DOHH2 (cell line): ENCODE measurements at regions not wholly inside any gene's neighbourhood (a gene's known extent, or its start where the extent isn't known, plus 50 kb on each side); places are given as distances from the start of the nearest gene placed in this dataset.

Experiments used
- H3F3A ChIP-seq: fragments of 200-600 bp; sonication (generic), shearing (Covaris generic); 2 replicates; pipeline ENCODE4 v1.6.0; 2016; ENCODE audit warnings: antibody characterized with exemption, mild to moderate bottlenecking; ENCODE audit not compliant: control insufficient read depth, insufficient read depth
- H3K27ac ChIP-seq: fragments of 200-600 bp; sonication (generic); 2 replicates; pipeline ENCODE4 v1.5.1; 2014; ENCODE audit warnings: low read depth, mild to moderate bottlenecking, low read length, moderate library complexity
- H3K27me3 ChIP-seq: fragments of 200-600 bp; sonication (generic); 2 replicates; pipeline ENCODE4 v1.6.1; 2014; ENCODE audit warnings: mild to moderate bottlenecking, low read length, mixed read lengths; ENCODE audit not compliant: control insufficient read depth
- H3K36me3 ChIP-seq: fragments of 200-600 bp; sonication (generic); 2 replicates; pipeline ENCODE4 v1.6.1; 2014; ENCODE audit warnings: mild to moderate bottlenecking, low read length, moderate library complexity, mixed read lengths; ENCODE audit not compliant: control insufficient read depth
- H3K4me1 ChIP-seq: fragments of 200-600 bp; sonication (generic); 2 replicates; pipeline ENCODE4 v1.6.1; 2014; ENCODE audit warnings: mild to moderate bottlenecking, low read length, mixed read lengths; ENCODE audit not compliant: control insufficient read depth
- H3K4me2 ChIP-seq: fragments of 200-600 bp; sonication (generic); 2 replicates; pipeline ENCODE4 v1.6.0; 2014; ENCODE audit warnings: mild to moderate bottlenecking, low read length, moderate library complexity
- H3K4me3 ChIP-seq: fragments of 200-600 bp; sonication (generic); 2 replicates; pipeline ENCODE4 v1.5.1; 2014; ENCODE audit warnings: mild to moderate bottlenecking, low read length, mixed read lengths
- H3K79me2 ChIP-seq: fragments of 200-600 bp; sonication (generic); 2 replicates; pipeline ENCODE4 v1.6.1; 2014; ENCODE audit warnings: mild to moderate bottlenecking, low read length, mixed read lengths; ENCODE audit not compliant: control insufficient read depth
- H3K9me2 ChIP-seq: fragments of 200-600 bp; sonication (generic); replicated peaks from 2 replicates; pipeline ENCODE4 v1.6.1; 2014; ENCODE audit warnings: mild to moderate bottlenecking, low read length, mixed read lengths; ENCODE audit not compliant: control insufficient read depth
- H3K9me3 ChIP-seq: fragments of 200-600 bp; sonication (generic); 2 replicates; pipeline ENCODE4 v1.6.1; 2014; ENCODE audit warnings: antibody characterized with exemption, low read length, mixed read lengths; ENCODE audit not compliant: control insufficient read depth, insufficient read depth
- H4K20me1 ChIP-seq: fragments of 200-600 bp; sonication (generic); 2 replicates; pipeline ENCODE4 v1.6.0; 2014; ENCODE audit warnings: low read depth, mild to moderate bottlenecking, antibody characterized with exemption, low read length, moderate library complexity; ENCODE audit not compliant: control insufficient read depth, insufficient read depth
- CTCF ChIP-seq: fragments of 200-600 bp; sonication (generic); IDR thresholded peaks from one replicate; pipeline ENCODE4 v1.5.1; 2014; ENCODE audit warnings: antibody characterized with exemption, mild to moderate bottlenecking, low read depth, low read length; ENCODE audit not compliant: poor library complexity, severe bottlenecking
- EZH2phosphoT487 ChIP-seq: fragments of 200-600 bp; sonication (generic); IDR thresholded peaks from 2 replicates; pipeline ENCODE4 v1.6.1; 2017; ENCODE audit warnings: borderline replicate concordance, mild to moderate bottlenecking, antibody characterized with exemption, low read length, moderate library complexity, mixed read lengths

- Histone ChIP-seq H4K20me1 (no peaks in the 10 kb centered on the region), H3K4me2 (no peak overlapping the region), H3K36me3 (no peaks in the 10 kb centered on the region), H3K79me2 (no peaks in the 10 kb centered on the region), H3F3A (no peaks in the 10 kb centered on the region), H3K4me3 (no peak overlapping the region), H3K27ac (no peak overlapping the region), H3K4me1 (no peaks in the 10 kb centered on the region), H3K27me3 (no peaks in the 10 kb centered on the region), H3K9me3 (no peaks in the 10 kb centered on the region), H3K9me2 (no peaks in the 10 kb centered on the region)
- TF ChIP-seq CTCF (no peak), EZH2phosphoT487 (no peak)
Observed at GRCh38 chr4:32778938-32779337, 2058.8 kb downstream of the PCDH7 start.

- Histone ChIP-seq H3K4me3 (no peak overlapping the region), H3K4me2 (no peak overlapping the region), H4K20me1 (no peaks in the 10 kb centered on the region), H3K9me2 (no peaks in the 10 kb centered on the region), H3K9me3 (no peaks in the 10 kb centered on the region), H3F3A (no peaks in the 10 kb centered on the region), H3K27me3 (no peaks in the 10 kb centered on the region), H3K27ac (no peak overlapping the region), H3K36me3 (no peaks in the 10 kb centered on the region), H3K4me1 (no peaks in the 10 kb centered on the region), H3K79me2 (no peaks in the 10 kb centered on the region)
- TF ChIP-seq CTCF = no peak
- TF ChIP-seq EZH2phosphoT487 = no peak
Observed at GRCh38 chr4:32789026-32789608, 2068.9 kb downstream of the PCDH7 start.

- TF ChIP-seq EZH2phosphoT487 (no peak), CTCF (no peak)
- no peaks in the 10 kb centered on the region for H3K36me3 ChIP-seq
Observed at GRCh38 chr4:32790803-32791202, 2070.6 kb downstream of the PCDH7 start.

More at GRCh38 chr4:32790803-32791202, 2070.6 kb downstream of the PCDH7 start:
- H4K20me1 ChIP-seq = no peaks in the 10 kb centered on the region
- no peaks in the 10 kb centered on the region for H3K9me3 ChIP-seq
- H3K4me3 ChIP-seq = no peak overlapping the region
- H3K4me1 ChIP-seq = no peaks in the 10 kb centered on the region
- no peaks in the 10 kb centered on the region for H3K27me3 ChIP-seq
- H3F3A ChIP-seq = no peaks in the 10 kb centered on the region
- H3K79me2 ChIP-seq = no peaks in the 10 kb centered on the region
- H3K27ac ChIP-seq = no peak overlapping the region
- no peak overlapping the region for H3K4me2 ChIP-seq
- H3K9me2 ChIP-seq = no peaks in the 10 kb centered on the region
